ENCODE measurements at regions not wholly inside any gene's neighbourhood (a gene's known extent, or its start where the extent isn't known, plus 50 kb on each side); places are given as distances from the start of the nearest gene placed in this dataset.
A peak's percentile ranks its signal among the peaks of the same experiment; 100 is the strongest.

- DNase-seq = no peak
- Histone ChIP-seq H3K27me3 (ENCODE audit: low read depth) (peaks cover 9% of the 10 kb centered on the region), H3K27ac (replicated peaks) (no peak overlapping the region), H3K9me3 (replicated peaks) (no peaks in the 10 kb centered on the region), H3K4me3 (no peak overlapping the region), H3K4me1 (peaks cover 23% of the 10 kb centered on the region), H3K36me3 (no peaks in the 10 kb centered on the region)
- TF ChIP-seq CTCF (IDR thresholded peaks at IDR 0.05; ENCODE audit: borderline replicate concordance) = no peak
- intact Hi-C loops (cut with micrococcal nuclease) = no loop called here
Observed at GRCh38 chr20:57986666-57987065, 241.8 kb downstream of the ANKRD60 start.

DNA sequence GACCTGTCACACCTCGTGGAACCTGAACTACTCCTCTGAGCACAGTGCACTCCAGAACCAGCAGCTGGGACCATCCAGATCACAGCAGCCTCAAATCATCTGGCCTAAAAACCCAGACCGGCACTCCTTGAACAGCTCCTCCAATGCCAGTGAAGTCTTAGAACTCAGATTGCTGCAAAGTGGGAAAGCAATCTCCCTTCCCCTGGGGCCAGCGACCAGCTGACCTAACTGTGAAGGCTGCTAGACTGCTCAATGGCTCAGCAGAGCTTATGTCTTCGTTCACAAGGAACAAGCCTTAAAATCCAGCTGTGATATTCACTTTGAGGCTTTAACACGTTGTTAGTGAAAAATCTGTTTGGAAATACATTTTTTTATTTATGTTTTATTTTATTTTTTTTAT is 243.2 kb downstream of the ANKRD60 start:
- peak; percentile 54 for DNase-seq
- intact Hi-C loops (cut with micrococcal nuclease) = no loop called here
- Histone ChIP-seq H3K36me3 (no peaks in the 10 kb centered on the region), H3K27me3 (ENCODE audit: low read depth) (peaks cover 9% of the 10 kb centered on the region), H3K4me3 (no peak overlapping the region), H3K4me1 (peaks cover 11% of the 10 kb centered on the region), H3K27ac (replicated peaks) (no peak overlapping the region), H3K9me3 (replicated peaks) (no peaks in the 10 kb centered on the region)
- TF ChIP-seq CTCF (IDR thresholded peaks at IDR 0.05; ENCODE audit: borderline replicate concordance) = no peak

DNA sequence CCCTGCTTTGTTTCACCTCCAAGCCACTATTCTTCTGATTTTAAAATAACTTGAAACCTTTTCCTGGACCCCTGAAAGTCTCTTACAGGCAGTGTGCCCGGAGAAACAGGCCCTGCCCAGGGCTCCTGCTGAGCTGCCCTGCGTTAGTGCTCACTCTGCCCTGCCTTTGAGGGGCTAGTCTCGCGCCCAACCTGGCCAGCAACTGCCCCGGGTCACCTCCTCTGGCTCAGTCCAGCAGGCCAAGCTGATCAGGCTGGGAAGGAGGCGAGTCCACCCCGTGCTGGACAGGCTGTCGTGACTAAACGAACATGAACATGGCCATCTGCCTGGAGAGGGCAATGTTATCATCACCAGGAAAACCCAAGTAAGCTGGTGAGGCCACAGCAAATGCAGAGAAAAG is 245.4 kb downstream of the ANKRD60 start:
- H3K4me3 ChIP-seq = no peak overlapping the region

GRCh38 chr20:57980506-57980905 is 247.9 kb downstream of the ANKRD60 start:
- no peak overlapping the region for H3K4me3 ChIP-seq
- no peak for DNase-seq
- peaks cover 9% of the 10 kb centered on the region for H3K27me3 ChIP-seq (ENCODE audit: low read depth)
- H3K4me1 ChIP-seq = peaks cover 25% of the 10 kb centered on the region
- TF ChIP-seq CTCF (IDR thresholded peaks at IDR 0.05; ENCODE audit: borderline replicate concordance) = no peak
- intact Hi-C loops (cut with micrococcal nuclease) = no loop called here
- H3K9me3 ChIP-seq (replicated peaks) = no peaks in the 10 kb centered on the region
- H3K36me3 ChIP-seq = no peaks in the 10 kb centered on the region
- no peak overlapping the region for H3K27ac ChIP-seq (replicated peaks)

More for the DNA sequence above, 245.4 kb downstream of the ANKRD60 start:
- DNase-seq = no peak
- intact Hi-C loops (cut with micrococcal nuclease) = no loop called here
- Histone ChIP-seq H3K36me3 (no peaks in the 10 kb centered on the region), H3K9me3 (replicated peaks) (no peaks in the 10 kb centered on the region), H3K27ac (replicated peaks) (no peak overlapping the region), H3K27me3 (ENCODE audit: low read depth) (peaks cover 9% of the 10 kb centered on the region), H3K4me1 (peaks cover 21% of the 10 kb centered on the region)
- no peak for TF ChIP-seq CTCF (IDR thresholded peaks at IDR 0.05; ENCODE audit: borderline replicate concordance)

- H3K4me1 ChIP-seq = peaks cover 15% of the 10 kb centered on the region
- intact Hi-C loops (cut with micrococcal nuclease) = no loop called here
- no peak overlapping the region for H3K4me3 ChIP-seq
- DNase-seq = no peak
- no peaks in the 10 kb centered on the region for H3K36me3 ChIP-seq
- H3K27me3 ChIP-seq (ENCODE audit: low read depth) = peaks cover 2% of the 10 kb centered on the region
- TF ChIP-seq CTCF (IDR thresholded peaks at IDR 0.05; ENCODE audit: borderline replicate concordance) = no peak
- no peaks in the 10 kb centered on the region for H3K9me3 ChIP-seq (replicated peaks)
- peak overlapping the region; percentile 71 for H3K27ac ChIP-seq (replicated peaks)
Observed at GRCh38 chr20:57977569-57977968, 250.9 kb downstream of the ANKRD60 start.

DNA sequence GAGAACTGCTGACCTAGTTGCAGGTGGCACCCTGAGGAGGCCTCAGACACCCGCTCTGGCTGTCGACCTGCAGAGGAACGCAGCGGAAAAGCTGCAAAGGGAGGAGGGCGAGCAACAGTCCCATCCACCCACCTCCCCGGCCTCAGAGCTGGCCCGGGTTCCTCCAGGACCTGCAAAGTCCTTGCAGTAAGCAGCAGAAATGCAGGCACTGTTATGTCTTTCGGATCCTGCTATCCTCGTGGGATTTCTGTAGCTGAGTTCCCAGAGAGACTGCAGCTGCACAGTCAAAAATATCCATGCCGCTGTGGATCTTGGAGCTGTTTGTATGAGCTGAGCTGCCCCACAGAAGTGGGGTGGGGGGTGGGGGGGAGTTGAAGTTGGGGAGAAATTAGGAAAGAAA is 251.3 kb downstream of the ANKRD60 start:
- H3K27ac ChIP-seq (replicated peaks) = peak overlapping the region; percentile 71
- H3K9me3 ChIP-seq (replicated peaks) = peaks cover 1% of the 10 kb centered on the region
- TF ChIP-seq CTCF (IDR thresholded peaks at IDR 0.05; ENCODE audit: borderline replicate concordance) = no peak
- H3K4me1 ChIP-seq = peaks cover 15% of the 10 kb centered on the region
- DNase-seq = peak; percentile 27
- H3K36me3 ChIP-seq = no peaks in the 10 kb centered on the region
- H3K27me3 ChIP-seq (ENCODE audit: low read depth) = peaks cover 6% of the 10 kb centered on the region
- no peak overlapping the region for H3K4me3 ChIP-seq
- intact Hi-C loops (cut with micrococcal nuclease) = no loop called here

Measured in left ventricle myocardium inferior (tissue), 1 donor.